ENCODE measurements at regions not wholly inside any gene's neighbourhood (a gene's known extent, or its start where the extent isn't known, plus 50 kb on each side); places are given as distances from the start of the nearest gene placed in this dataset.

GRCh38 chr2:187962538-187962937, 329.1 kb upstream of the GULP1 start:
- DNase-seq (ENCODE audit: low read depth, low spot score): no peak
- no peak overlapping the region for H3K4me3 ChIP-seq (ENCODE audit: low read length)

GRCh38 chr2:187964746-187965145, 326.9 kb upstream of the GULP1 start:
- no peak overlapping the region for H3K4me3 ChIP-seq (ENCODE audit: low read length)
- DNase-seq (ENCODE audit: low read depth, low spot score): no peak

GRCh38 chr2:187966924-187967323, 324.8 kb upstream of the GULP1 start:
- no peak for DNase-seq (ENCODE audit: low read depth, low spot score)

GRCh38 chr2:187971893-187972292, 319.8 kb upstream of the GULP1 start:
- DNase-seq (ENCODE audit: low read depth, low spot score): no peak
- no peak overlapping the region for H3K4me3 ChIP-seq (ENCODE audit: low read length)

More at GRCh38 chr2:187966924-187967323, 324.8 kb upstream of the GULP1 start:
- no peak overlapping the region for H3K4me3 ChIP-seq (ENCODE audit: low read length)

- no peak for DNase-seq (ENCODE audit: low read depth, low spot score)
- no peak overlapping the region for H3K4me3 ChIP-seq (ENCODE audit: low read length)
Observed at GRCh38 chr2:187976259-187976985, 315.3 kb upstream of the GULP1 start.

GRCh38 chr2:187976986-187977333, 314.7 kb upstream of the GULP1 start:
- no peak for DNase-seq (ENCODE audit: low read depth, low spot score)
- H3K4me3 ChIP-seq (ENCODE audit: low read length): no peak overlapping the region

GRCh38 chr2:187978356-187978755, 313.3 kb upstream of the GULP1 start:
- no peak for DNase-seq (ENCODE audit: low read depth, low spot score)
- H3K4me3 ChIP-seq (ENCODE audit: low read length): no peak overlapping the region

GRCh38 chr2:187982668-187983067, 309.0 kb upstream of the GULP1 start:
- no peak overlapping the region for H3K4me3 ChIP-seq (ENCODE audit: low read length)
- no peak for DNase-seq (ENCODE audit: low read depth, low spot score)

- no peak for DNase-seq (ENCODE audit: low read depth, low spot score)
- no peak overlapping the region for H3K4me3 ChIP-seq (ENCODE audit: low read length)
Observed at GRCh38 chr2:187985195-187985594, 306.5 kb upstream of the GULP1 start.

GRCh38 chr2:187985923-187986322, 305.8 kb upstream of the GULP1 start:
- no peak for DNase-seq (ENCODE audit: low read depth, low spot score)
- H3K4me3 ChIP-seq (ENCODE audit: low read length): no peak overlapping the region

GRCh38 chr2:187986390-187987105, 305.1 kb upstream of the GULP1 start:
- no peak for DNase-seq (ENCODE audit: low read depth, low spot score)
- no peak overlapping the region for H3K4me3 ChIP-seq (ENCODE audit: low read length)

GRCh38 chr2:187988348-187988747, 303.3 kb upstream of the GULP1 start:
- H3K4me3 ChIP-seq (ENCODE audit: low read length): no peak overlapping the region
- no peak for DNase-seq (ENCODE audit: low read depth, low spot score)

- peak; percentile 44 for DNase-seq (ENCODE audit: low read depth, low spot score)
- H3K4me3 ChIP-seq (ENCODE audit: low read length): no peak overlapping the region
Observed at GRCh38 chr2:187989925-187990623, 301.6 kb upstream of the GULP1 start.

GRCh38 chr2:187991389-187991788, 300.3 kb upstream of the GULP1 start:
- DNase-seq (ENCODE audit: low read depth, low spot score): no peak
- H3K4me3 ChIP-seq (ENCODE audit: low read length): no peak overlapping the region

- DNase-seq (ENCODE audit: low read depth, low spot score): peak; percentile 32
- no peak overlapping the region for H3K4me3 ChIP-seq (ENCODE audit: low read length)
Observed at GRCh38 chr2:187994464-187995331, 297.0 kb upstream of the GULP1 start.

- no peak for DNase-seq (ENCODE audit: low read depth, low spot score)
- no peak overlapping the region for H3K4me3 ChIP-seq (ENCODE audit: low read length)
Observed at GRCh38 chr2:187995556-187995955, 296.1 kb upstream of the GULP1 start.

GRCh38 chr2:187996630-187997029, 295.0 kb upstream of the GULP1 start:
- no peak for DNase-seq (ENCODE audit: low read depth, low spot score)
- no peak overlapping the region for H3K4me3 ChIP-seq (ENCODE audit: low read length)

- DNase-seq (ENCODE audit: low read depth, low spot score): no peak
Observed at GRCh38 chr2:188000189-188000588, 291.5 kb upstream of the GULP1 start.

GRCh38 chr2:188003800-188004199, 287.9 kb upstream of the GULP1 start:
- H3K4me3 ChIP-seq (ENCODE audit: low read length): no peak overlapping the region
- DNase-seq (ENCODE audit: low read depth, low spot score): no peak

More at GRCh38 chr2:188000189-188000588, 291.5 kb upstream of the GULP1 start:
- no peak overlapping the region for H3K4me3 ChIP-seq (ENCODE audit: low read length)
